NT2/D1 (cell line): ENCODE measurements at regions not wholly inside any gene's neighbourhood (a gene's known extent, or its start where the extent isn't known, plus 50 kb on each side); places are given as distances from the start of the nearest gene placed in this dataset.

Experiments used
- DNase-seq: peaks from one replicate; pipeline ENCODE4 v3.0.0-alpha.2; 2011; ENCODE audit warnings: low read depth, low spot score
- H3K27me3 ChIP-seq: 2 replicates; pipeline ENCODE4 v1.6.0; 2011; ENCODE audit warnings: mild to moderate bottlenecking; ENCODE audit not compliant: insufficient read length, insufficient read depth
- H3K36me3 ChIP-seq: 2 replicates; pipeline ENCODE4 v1.6.1; 2011; ENCODE audit warnings: mild to moderate bottlenecking, low read length, mixed read lengths; ENCODE audit not compliant: insufficient read depth, insufficient read length
- H3K4me1 ChIP-seq: 2 replicates; pipeline ENCODE4 v1.5.1; 2011; ENCODE audit not compliant: insufficient read depth, insufficient read length
- H3K4me3 ChIP-seq: 2 replicates; pipeline ENCODE4 v1.5.1; 2011; ENCODE audit warnings: low read depth; ENCODE audit not compliant: insufficient read length
- H3K9ac ChIP-seq: 2 replicates; pipeline ENCODE4 v1.6.0; 2011; ENCODE audit warnings: low read depth; ENCODE audit not compliant: insufficient read length
- H3K9me3 ChIP-seq: 2 replicates; pipeline ENCODE4 v1.5.1; 2011; ENCODE audit warnings: mild to moderate bottlenecking, low read length; ENCODE audit not compliant: insufficient read depth
- SUZ12 ChIP-seq: IDR thresholded peaks from 2 replicates; pipeline ENCODE4 v1.6.1; 2011; ENCODE audit not compliant: insufficient read length, insufficient read depth; ENCODE audit errors: extremely low read depth
- YY1 ChIP-seq: IDR thresholded peaks from 2 replicates; pipeline ENCODE4 v1.6.1; 2011; ENCODE audit not compliant: insufficient read length, insufficient read depth
- ZNF274 ChIP-seq: IDR thresholded peaks from 2 replicates; pipeline ENCODE4 v1.6.1; 2011; ENCODE audit warnings: mild to moderate bottlenecking, low read depth, low read length

DNA sequence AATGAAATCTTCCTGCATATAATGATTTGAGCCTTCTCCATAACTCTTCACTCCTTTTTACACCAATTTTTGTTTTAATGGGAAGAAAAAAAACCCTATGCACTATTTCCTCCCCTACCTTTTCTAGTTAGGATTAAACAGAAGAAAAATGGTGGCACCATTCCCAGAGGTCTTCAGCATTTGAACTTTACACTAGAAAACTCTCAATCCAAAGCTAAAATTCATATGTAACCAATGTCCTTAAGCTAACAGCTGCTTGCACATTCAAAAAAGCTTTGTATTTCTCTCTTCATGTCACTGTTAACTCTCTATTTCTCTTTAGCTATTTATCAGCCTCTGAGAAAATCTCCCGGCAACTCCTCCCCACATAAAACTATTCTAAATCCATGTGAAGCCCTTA lies 90.3 kb upstream of the UBL3 start:
- Histone ChIP-seq H3K4me1 (no peaks in the 10 kb centered on the region), H3K36me3 (no peaks in the 10 kb centered on the region), H3K27me3 (no peaks in the 10 kb centered on the region), H3K4me3 (no peak overlapping the region), H3K9me3 (no peaks in the 10 kb centered on the region), H3K9ac (no peak overlapping the region)
- no peak for TF ChIP-seq SUZ12
- no peak for TF ChIP-seq ZNF274
- TF ChIP-seq YY1, result no peak
- DNase-seq, result no peak

DNA sequence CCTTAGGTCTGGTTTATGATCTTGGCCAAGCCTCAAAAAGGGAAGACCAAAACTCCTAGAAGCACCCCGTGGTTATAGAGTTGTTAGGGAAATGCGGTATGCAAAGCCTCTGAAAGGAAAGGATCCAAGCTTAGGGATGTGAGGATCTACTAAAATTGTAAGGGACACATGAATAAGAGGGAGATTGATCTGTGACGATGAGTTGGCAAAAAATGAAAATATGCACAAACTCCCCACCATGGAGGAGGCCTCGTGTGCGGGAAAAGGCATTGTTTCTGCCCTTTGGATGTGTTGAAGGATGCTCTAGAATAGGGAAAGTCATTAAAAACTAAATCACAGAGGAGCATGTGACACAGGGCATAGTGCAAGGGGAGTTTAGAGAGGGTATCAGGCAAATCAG lies 88.7 kb upstream of the UBL3 start:
- Histone ChIP-seq H3K27me3 (no peaks in the 10 kb centered on the region), H3K4me1 (peaks cover 2% of the 10 kb centered on the region), H3K4me3 (no peak overlapping the region), H3K36me3 (no peaks in the 10 kb centered on the region), H3K9me3 (no peaks in the 10 kb centered on the region), H3K9ac (no peak overlapping the region)
- no peak for DNase-seq
- TF ChIP-seq SUZ12 (no peak), YY1 (no peak), ZNF274 (no peak)

DNA sequence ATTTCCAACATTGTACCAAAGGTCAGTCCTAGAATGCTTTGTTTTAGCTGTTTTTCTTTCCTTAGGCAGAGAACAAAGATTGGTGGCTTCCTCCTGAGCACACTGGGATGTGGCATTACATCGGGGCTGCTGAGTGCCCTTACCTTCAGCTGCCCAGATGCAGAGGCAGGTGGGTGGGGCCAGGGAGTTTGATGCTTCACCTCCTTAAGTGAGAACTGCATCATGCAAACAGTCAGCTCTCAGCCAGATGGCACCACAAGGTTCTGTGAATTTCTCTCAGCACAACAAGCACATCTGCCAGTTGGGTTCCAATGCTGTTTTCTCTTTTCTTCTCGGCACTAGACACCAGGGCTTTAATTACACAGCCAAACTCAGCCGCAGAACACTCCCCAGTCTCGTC lies 87.4 kb upstream of the UBL3 start:
- no peak for DNase-seq
- TF ChIP-seq YY1, result no peak
- no peak for TF ChIP-seq ZNF274
- no peak for TF ChIP-seq SUZ12

DNA sequence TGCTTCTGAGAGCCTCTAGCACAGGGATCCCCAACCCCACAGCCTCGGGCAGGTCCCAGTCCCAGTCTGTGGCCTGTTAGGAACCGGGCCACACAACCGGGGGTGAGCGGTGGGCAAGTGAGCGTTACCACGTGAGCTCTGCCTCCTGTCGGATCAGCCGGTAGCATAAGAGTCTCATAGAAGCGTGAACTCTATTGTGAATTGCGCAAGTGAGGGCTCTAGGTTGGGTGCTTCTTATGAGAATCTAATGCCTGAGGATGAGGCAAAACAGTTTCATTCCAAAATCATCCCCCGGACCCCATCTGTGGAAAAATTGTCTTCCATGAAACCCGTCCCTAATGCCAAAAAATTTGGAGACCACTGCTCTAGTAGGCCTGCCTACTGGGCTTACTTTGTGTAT lies 87.0 kb upstream of the UBL3 start:
- no peaks in the 10 kb centered on the region for H3K9me3 ChIP-seq
- no peak overlapping the region for H3K4me3 ChIP-seq
- TF ChIP-seq YY1 (no peak), SUZ12 (no peak), ZNF274 (no peak)
- no peaks in the 10 kb centered on the region for H3K27me3 ChIP-seq
- DNase-seq, result no peak
- no peak overlapping the region for H3K9ac ChIP-seq
- peaks cover 2% of the 10 kb centered on the region for H3K4me1 ChIP-seq
- H3K36me3 ChIP-seq, result no peaks in the 10 kb centered on the region

More for the DNA sequence above, 87.4 kb upstream of the UBL3 start:
- peaks cover 2% of the 10 kb centered on the region for H3K4me1 ChIP-seq
- H3K27me3 ChIP-seq, result no peaks in the 10 kb centered on the region
- no peak overlapping the region for H3K9ac ChIP-seq
- H3K36me3 ChIP-seq, result no peaks in the 10 kb centered on the region
- no peaks in the 10 kb centered on the region for H3K9me3 ChIP-seq
- H3K4me3 ChIP-seq, result no peak overlapping the region

DNA sequence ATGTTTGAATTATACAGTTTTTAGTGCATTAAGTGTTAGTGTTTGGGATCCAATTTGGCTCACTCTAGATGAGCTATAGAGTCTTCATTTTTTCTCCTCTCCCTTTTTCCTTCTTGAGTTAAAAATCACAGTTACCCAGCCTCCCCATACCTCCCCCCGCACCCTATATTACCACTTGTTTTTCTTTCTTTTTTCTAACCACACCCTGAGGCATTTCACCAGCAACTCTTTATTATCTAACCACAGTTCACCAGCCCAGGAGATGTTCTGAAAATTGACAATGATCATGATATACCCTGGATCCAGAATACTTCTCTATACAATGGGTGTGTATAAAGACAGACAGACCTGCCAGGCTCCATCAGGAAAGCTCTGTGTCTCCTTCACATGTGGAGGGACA lies 86.5 kb upstream of the UBL3 start:
- Histone ChIP-seq H3K36me3 (no peaks in the 10 kb centered on the region), H3K9ac (no peak overlapping the region), H3K4me3 (no peak overlapping the region), H3K27me3 (no peaks in the 10 kb centered on the region), H3K4me1 (peaks cover 2% of the 10 kb centered on the region), H3K9me3 (no peaks in the 10 kb centered on the region)
- no peak for DNase-seq
- TF ChIP-seq ZNF274, result no peak

DNA sequence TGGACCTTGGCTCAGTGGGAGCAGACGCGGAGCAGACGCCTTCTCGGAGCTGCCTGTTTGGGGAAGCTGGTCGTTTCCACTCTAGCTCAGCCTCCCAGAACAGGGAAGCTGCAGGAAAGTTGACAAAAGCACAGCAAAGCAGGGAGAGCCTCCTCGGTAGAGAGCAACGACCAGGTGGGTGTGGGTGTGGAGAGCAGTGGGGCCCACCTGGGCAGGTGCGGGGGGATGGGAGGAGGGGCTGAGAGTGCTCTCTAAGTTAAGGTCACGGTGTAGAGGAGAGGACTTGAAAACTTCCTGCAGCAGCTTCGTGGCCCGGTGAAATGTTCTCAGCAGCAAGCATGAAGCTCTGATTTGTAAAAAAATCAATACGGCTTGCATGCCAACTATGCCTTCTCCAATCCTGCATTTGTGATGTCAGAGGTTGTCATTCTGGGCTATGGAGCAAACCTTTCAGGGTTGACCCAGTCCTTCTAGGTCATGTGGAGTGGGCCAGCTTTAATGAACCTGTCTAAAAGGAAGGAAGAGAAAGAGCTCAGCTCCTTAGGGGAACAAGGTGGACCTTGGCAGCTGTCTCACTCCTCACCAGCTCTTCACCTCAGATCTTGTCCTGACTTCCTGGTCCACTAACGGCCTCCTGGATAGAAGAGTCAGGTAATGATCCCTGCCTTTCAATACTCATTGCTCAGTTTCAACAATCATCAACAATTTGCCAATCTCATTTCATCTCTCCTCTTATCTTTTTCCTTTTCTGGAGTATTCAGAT lies 85.8 kb upstream of the UBL3 start:
- Histone ChIP-seq H3K4me1 (peaks cover 2% of the 10 kb centered on the region), H3K27me3 (no peaks in the 10 kb centered on the region), H3K9me3 (no peaks in the 10 kb centered on the region), H3K4me3 (no peak overlapping the region), H3K36me3 (no peaks in the 10 kb centered on the region), H3K9ac (no peak overlapping the region)
- no peak for DNase-seq
- TF ChIP-seq SUZ12, result no peak
- no peak for TF ChIP-seq YY1
- no peak for TF ChIP-seq ZNF274

DNA sequence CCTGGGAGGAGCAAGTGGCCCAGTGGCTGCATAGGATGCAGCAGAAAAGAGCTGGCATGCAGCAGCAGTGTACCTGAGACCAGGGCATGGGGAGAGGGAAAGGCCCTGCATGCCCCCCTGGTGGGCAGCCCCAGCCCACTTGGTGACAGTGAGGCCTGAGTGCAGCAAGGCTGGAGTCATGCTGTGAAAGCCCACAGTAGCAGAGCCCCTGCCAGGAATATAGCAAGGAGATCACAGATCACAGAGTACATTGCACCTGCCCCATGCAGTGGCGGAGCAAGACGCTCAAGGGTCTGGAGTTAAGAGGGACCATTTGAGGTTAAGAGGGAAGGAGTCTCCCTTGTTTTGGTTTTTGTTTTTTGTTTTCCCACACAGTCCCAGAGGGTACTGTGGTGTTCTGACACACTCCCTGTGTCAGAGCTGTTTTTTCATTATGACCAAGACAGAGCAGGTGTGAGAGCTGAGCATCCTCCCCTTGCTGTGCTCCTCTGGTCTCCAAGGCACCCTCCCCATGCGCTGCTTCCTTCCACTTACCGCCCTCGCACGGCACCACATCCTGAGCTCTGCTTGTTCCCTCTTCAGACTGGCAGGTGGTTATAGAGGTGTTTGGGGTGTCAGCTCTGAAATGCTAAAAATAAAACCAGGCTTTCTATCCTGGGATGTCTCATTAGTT lies 85.0 kb upstream of the UBL3 start:
- Histone ChIP-seq H3K4me3 (no peak overlapping the region), H3K4me1 (peaks cover 2% of the 10 kb centered on the region), H3K9ac (no peak overlapping the region), H3K36me3 (no peaks in the 10 kb centered on the region), H3K9me3 (no peaks in the 10 kb centered on the region), H3K27me3 (no peaks in the 10 kb centered on the region)
- TF ChIP-seq SUZ12 (no peak), YY1 (no peak), ZNF274 (no peak)
- no peak for DNase-seq
